ENCODE measurements at regions not wholly inside any gene's neighbourhood (a gene's known extent, or its start where the extent isn't known, plus 50 kb on each side); places are given as distances from the start of the nearest gene placed in this dataset.

- TF ChIP-seq TAF1 (IDR thresholded peaks at IDR 0.05; ENCODE audit: low read depth, low read length), result no peak
- no peak for TF ChIP-seq PAX5 (IDR thresholded peaks at IDR 0.05; ENCODE audit: insufficient read depth, low read length, severe bottlenecking)
- no peak for TF ChIP-seq POLR2A (IDR thresholded peaks at IDR 0.05; ENCODE audit: low read depth, low read length)
- no peak for TF ChIP-seq POLR2AphosphoS5 (IDR thresholded peaks at IDR 0.05; ENCODE audit: low read depth, low read length)
Observed at GRCh38 chr6:1509241-1509640, 100.5 kb upstream of the FOXC1 start.

Data from GM12891 (cell line).